Activated effector memory CD4-positive, alpha-beta T cell treated with Interleukin-2 at 50 U/mL for 16 hours (primary cell): ENCODE measurements at regions not wholly inside any gene's neighbourhood (a gene's known extent, or its start where the extent isn't known, plus 50 kb on each side); places are given as distances from the start of the nearest gene placed in this dataset.
"Not testable (repeated sequence)": the region's sequence is repeated elsewhere in the genome, so short reads cannot be mapped to it uniquely, and the experiment has no call there.

Source experiments
- DNase-seq: peaks from one replicate; pipeline ENCODE4 v3.0.0-alpha.2; 2020

GRCh38 chr3:153767601-153768560 is 353.3 kb upstream of the ARHGEF26 start:
- no peak for DNase-seq

GRCh38 chr3:153768561-153769469 is 352.4 kb upstream of the ARHGEF26 start:
- DNase-seq: peak; percentile 14

- DNase-seq: no peak
Observed at GRCh38 chr3:153783106-153783505, 338.1 kb upstream of the ARHGEF26 start.

- no peak for DNase-seq
Observed at GRCh38 chr3:153783741-153784480, 337.3 kb upstream of the ARHGEF26 start.

- no peak for DNase-seq
Observed at GRCh38 chr3:153785901-153786300, 335.3 kb upstream of the ARHGEF26 start.

GRCh38 chr3:153789380-153789779 is 331.8 kb upstream of the ARHGEF26 start:
- DNase-seq: no peak

GRCh38 chr3:153797056-153797455 is 324.1 kb upstream of the ARHGEF26 start:
- not testable (repeated sequence) for DNase-seq

GRCh38 chr3:153809097-153809496 is 312.1 kb upstream of the ARHGEF26 start:
- DNase-seq: no peak

GRCh38 chr3:153818338-153818737 is 302.9 kb upstream of the ARHGEF26 start:
- DNase-seq: no peak

GRCh38 chr3:153820035-153820434 is 301.2 kb upstream of the ARHGEF26 start:
- no peak for DNase-seq

- DNase-seq: not testable (repeated sequence)
Observed at GRCh38 chr3:153828346-153828745, 292.8 kb upstream of the ARHGEF26 start.

- no peak for DNase-seq
Observed at GRCh38 chr3:153829606-153830170, 291.5 kb upstream of the ARHGEF26 start.

GRCh38 chr3:153830552-153830951 is 290.6 kb upstream of the ARHGEF26 start:
- no peak for DNase-seq

- no peak for DNase-seq
Observed at GRCh38 chr3:153835540-153835939, 285.6 kb upstream of the ARHGEF26 start.

GRCh38 chr3:153840487-153840886 is 280.7 kb upstream of the ARHGEF26 start:
- no peak for DNase-seq

- DNase-seq: no peak
Observed at GRCh38 chr3:153843994-153844393, 277.2 kb upstream of the ARHGEF26 start.

- no peak for DNase-seq
Observed at GRCh38 chr3:153845311-153845710, 275.9 kb upstream of the ARHGEF26 start.

GRCh38 chr3:153848702-153849101 is 272.5 kb upstream of the ARHGEF26 start:
- no peak for DNase-seq

GRCh38 chr3:153852355-153852754 is 268.8 kb upstream of the ARHGEF26 start:
- DNase-seq: no peak

- DNase-seq: no peak
Observed at GRCh38 chr3:153853163-153853562, 268.0 kb upstream of the ARHGEF26 start.

- no peak for DNase-seq
Observed at GRCh38 chr3:153855772-153856171, 265.4 kb upstream of the ARHGEF26 start.

GRCh38 chr3:153856932-153857331 is 264.3 kb upstream of the ARHGEF26 start:
- DNase-seq: no peak
